B cell (primary cell): ENCODE measurements at regions not wholly inside any gene's neighbourhood (a gene's known extent, or its start where the extent isn't known, plus 50 kb on each side); places are given as distances from the start of the nearest gene placed in this dataset.

ENCODE experiments used
- EZH2 ChIP-seq: IDR thresholded peaks from 2 replicates; pipeline ENCODE4 v1.6.1; 2012; ENCODE audit warnings: borderline replicate concordance, low read depth, mild to moderate bottlenecking, moderate library complexity, low read length; ENCODE audit not compliant: insufficient read depth, poor library complexity, severe bottlenecking
- TF ChIP-seq, protein P1 (sequence below): fragments of 200-600 bp; IDR thresholded peaks from one replicate; pipeline ENCODE4 v1.8.0; 2022; ENCODE audit warnings: antibody characterized with exemption, mild to moderate bottlenecking

DNA sequence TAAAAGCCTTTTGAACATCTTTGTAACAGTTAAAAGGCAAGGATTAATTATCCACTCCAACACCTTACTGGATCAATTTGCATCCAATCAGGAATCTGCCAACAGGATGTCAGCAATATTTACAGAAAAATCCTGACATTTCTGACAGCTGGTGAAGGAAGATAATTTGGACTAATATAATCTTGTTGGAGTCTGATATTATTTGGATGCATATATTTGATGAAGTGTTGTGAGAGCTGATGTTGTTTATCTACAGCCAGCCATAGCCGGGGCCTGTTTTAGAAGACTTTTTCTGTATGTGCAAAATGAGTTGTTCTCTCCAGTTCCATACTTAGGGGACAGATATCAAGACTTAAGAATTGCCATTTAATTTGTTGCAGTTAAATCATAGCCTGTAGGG lies 91.1 kb downstream of the GPR37 start:
- no peak for TF ChIP-seq EZH2
- TF ChIP-seq, protein P1, sequence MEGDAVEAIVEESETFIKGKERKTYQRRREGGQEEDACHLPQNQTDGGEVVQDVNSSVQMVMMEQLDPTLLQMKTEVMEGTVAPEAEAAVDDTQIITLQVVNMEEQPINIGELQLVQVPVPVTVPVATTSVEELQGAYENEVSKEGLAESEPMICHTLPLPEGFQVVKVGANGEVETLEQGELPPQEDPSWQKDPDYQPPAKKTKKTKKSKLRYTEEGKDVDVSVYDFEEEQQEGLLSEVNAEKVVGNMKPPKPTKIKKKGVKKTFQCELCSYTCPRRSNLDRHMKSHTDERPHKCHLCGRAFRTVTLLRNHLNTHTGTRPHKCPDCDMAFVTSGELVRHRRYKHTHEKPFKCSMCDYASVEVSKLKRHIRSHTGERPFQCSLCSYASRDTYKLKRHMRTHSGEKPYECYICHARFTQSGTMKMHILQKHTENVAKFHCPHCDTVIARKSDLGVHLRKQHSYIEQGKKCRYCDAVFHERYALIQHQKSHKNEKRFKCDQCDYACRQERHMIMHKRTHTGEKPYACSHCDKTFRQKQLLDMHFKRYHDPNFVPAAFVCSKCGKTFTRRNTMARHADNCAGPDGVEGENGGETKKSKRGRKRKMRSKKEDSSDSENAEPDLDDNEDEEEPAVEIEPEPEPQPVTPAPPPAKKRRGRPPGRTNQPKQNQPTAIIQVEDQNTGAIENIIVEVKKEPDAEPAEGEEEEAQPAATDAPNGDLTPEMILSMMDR = no peak
